HCT116 (cell line): ENCODE measurements at regions not wholly inside any gene's neighbourhood (a gene's known extent, or its start where the extent isn't known, plus 50 kb on each side); places are given as distances from the start of the nearest gene placed in this dataset.

Experiments
- ATAC-seq: fragments of 200-7000 bp; cut with Tn5 transposase; 2 replicates; pipeline ENCODE4 v1.9.1; 2020; ENCODE audit warnings: mild to moderate bottlenecking, moderate library complexity
- BruUV-seq: library from RNA; stranded (reverse); fragments of 400-500 nt; replicated peaks from 2 replicates; lab custom pipeline; 2021; lab: Mats Ljungman, UMichigan
- CTCF ChIA-PET: fragments of 300-600 bp; sonication (Branson Sonifier 250); formaldehyde crosslinking; loops from one replicate; lab custom pipeline; 2021; ENCODE audit warnings: antibody characterized with exemption; lab: Charles Lee
- POLR2A ChIA-PET: fragments of 300-600, 350-600 bp; sonication (Branson Sonifier 250); formaldehyde crosslinking; loops from one replicate; lab custom pipeline; 2021; ENCODE audit warnings: antibody characterized with exemption; lab: Charles Lee
- RAD21 ChIA-PET, 2 experiments: fragments of 300-600 bp; sonication (Branson Sonifier 250); formaldehyde crosslinking; loops; one replicate each; lab custom pipeline; 2023; ENCODE audit warnings: low total read pairs in 2 of 2; ENCODE audit not compliant: uncharacterized antibody in 2 of 2, unreplicated experiment in 2 of 2, low non-redundant PET in 1 of 2; lab: Charles Lee
- DNase-seq: peaks from one replicate; pipeline ENCODE4 v3.0.0-alpha.2; 2010; ENCODE audit warnings: low read depth, low spot score
- H2AFZ ChIP-seq: fragments of 200-600 bp; shearing (Covaris generic), sonication (generic); 2 replicates; pipeline ENCODE4 v1.6.1; 2017; ENCODE audit warnings: low read depth, mixed run types, mixed read lengths, antibody characterized with exemption, low read length; ENCODE audit not compliant: poor library complexity, severe bottlenecking
- H3K27ac ChIP-seq: 2 replicates; pipeline ENCODE4 v1.5.1; 2012; ENCODE audit warnings: low read depth, low read length
- H3K27me3 ChIP-seq: fragments of 200-600 bp; sonication (generic); 2 replicates; pipeline ENCODE4 v1.6.1; 2016; ENCODE audit warnings: mixed run types, low read length, mixed read lengths; ENCODE audit not compliant: insufficient read depth
- H3K36me3 ChIP-seq, 2 experiments: fragments of 200-500 bp in 1 of 2; fragments of 200-600 bp in 1 of 2; sonication (Bioruptor generic) in 1 of 2; sonication (generic) in 1 of 2; 2 replicates each; pipeline versions ENCODE4 v1.5.1 to v1.6.1; 2014 to 2016; ENCODE audit warnings: low read length in 2 of 2, inconsistent platforms in 1 of 2, mixed read lengths in 1 of 2, mixed run types in 1 of 2; ENCODE audit not compliant: insufficient read depth in 2 of 2, control insufficient read depth in 1 of 2
- H3K4me1 ChIP-seq, 2 experiments: fragments of 200-600 bp in 1 of 2; sonication (generic) in 1 of 2; 2 replicates each; pipeline versions ENCODE4 v1.5.1 to v1.6.1; 2012 to 2017; ENCODE audit warnings: low read length in 2 of 2, inconsistent platforms in 1 of 2, mild to moderate bottlenecking in 1 of 2, mixed read lengths in 1 of 2, mixed run types in 1 of 2, moderate library complexity in 1 of 2; ENCODE audit not compliant: insufficient read depth in 2 of 2, control insufficient read depth in 1 of 2
- H3K4me2 ChIP-seq: fragments of 200-600 bp; sonication (generic); 2 replicates; pipeline ENCODE4 v1.6.1; 2017; ENCODE audit warnings: mixed run types, low read length, mixed read lengths
- H3K4me3 ChIP-seq, 2 experiments: fragments of 200-600 bp in 1 of 2; sonication (generic) in 1 of 2; replicated peaks in 1 of 2; 2 replicates each; pipeline ENCODE4 v1.5.1; 2011 to 2016; ENCODE audit warnings: low read length in 2 of 2, control low read depth in 1 of 2, low read depth in 1 of 2, mild to moderate bottlenecking in 1 of 2, mixed read lengths in 1 of 2, mixed run types in 1 of 2
- H3K79me2 ChIP-seq: fragments of 200-600 bp; sonication (generic); 2 replicates; pipeline ENCODE4 v1.6.1; 2017; ENCODE audit warnings: mild to moderate bottlenecking, mixed run types, low read length, moderate library complexity, mixed read lengths; ENCODE audit not compliant: insufficient read depth
- H3K9ac ChIP-seq: fragments of 200-600 bp; sonication (generic); 2 replicates; pipeline ENCODE4 v1.6.1; 2016; ENCODE audit warnings: low read length, mixed read lengths
- H3K9me2 ChIP-seq: fragments of 200-600 bp; sonication (generic), shearing (Covaris generic); 2 replicates; pipeline ENCODE4 v1.6.1; 2017; ENCODE audit warnings: mixed run types, mild to moderate bottlenecking, moderate library complexity; ENCODE audit not compliant: insufficient read depth
- H3K9me3 ChIP-seq, 2 experiments: fragments of 200-500 bp in 1 of 2; fragments of 200-600 bp in 1 of 2; sonication (Bioruptor generic) in 1 of 2; sonication (generic) in 1 of 2; 2 replicates each; pipeline ENCODE4 v1.6.1; 2014 to 2017; ENCODE audit warnings: low read length in 2 of 2, mixed read lengths in 2 of 2, inconsistent platforms in 1 of 2, low read depth in 1 of 2, mild to moderate bottlenecking in 1 of 2, mixed run types in 1 of 2, moderate library complexity in 1 of 2; ENCODE audit not compliant: control insufficient read depth in 1 of 2, insufficient read depth in 1 of 2
- H4K20me1 ChIP-seq: fragments of 200-600 bp; sonication (generic), shearing (Covaris generic); 2 replicates; pipeline ENCODE4 v1.6.1; 2017; ENCODE audit warnings: mixed run types, mild to moderate bottlenecking, moderate library complexity; ENCODE audit not compliant: insufficient read depth
- CBX3 ChIP-seq: IDR thresholded peaks from 2 replicates; pipeline ENCODE4 v1.6.1; 2012; ENCODE audit warnings: low read depth
- CEBPB ChIP-seq: IDR thresholded peaks from 2 replicates; pipeline ENCODE4 v1.6.1; 2012; ENCODE audit warnings: low read depth
- ELF1 ChIP-seq: IDR thresholded peaks from 2 replicates; pipeline ENCODE4 v1.6.1; 2012; ENCODE audit warnings: low read depth, borderline replicate concordance
- EZH2 ChIP-seq: fragments of 200-600 bp; sonication (generic); IDR thresholded peaks from 2 replicates; pipeline ENCODE4 v1.6.1; 2017; ENCODE audit warnings: antibody characterized with exemption, mixed run types
- EZH2phosphoT487 ChIP-seq: fragments of 200-600 bp; IDR thresholded peaks from 2 replicates; pipeline ENCODE4 v1.6.1; 2018; ENCODE audit warnings: antibody characterized with exemption, borderline replicate concordance
- FOSL1 ChIP-seq: IDR thresholded peaks from 2 replicates; pipeline ENCODE4 v1.6.1; 2012; ENCODE audit warnings: low read depth
- POLR2A ChIP-seq: IDR thresholded peaks from 2 replicates; pipeline ENCODE4 v1.7.0; 2011; ENCODE audit warnings: borderline replicate concordance; ENCODE audit not compliant: insufficient read depth, insufficient read length; ENCODE audit errors: extremely low read depth
- POLR2AphosphoS5 ChIP-seq: IDR thresholded peaks from 2 replicates; pipeline ENCODE4 v1.6.1; 2011; ENCODE audit warnings: mild to moderate bottlenecking, low read depth, low read length, moderate library complexity
- RAD21 ChIP-seq: IDR thresholded peaks from 2 replicates; pipeline ENCODE4 v1.6.1; 2012; ENCODE audit warnings: low read depth, mild to moderate bottlenecking
- SIN3A ChIP-seq: IDR thresholded peaks from 2 replicates; pipeline ENCODE4 v1.6.1; 2012; ENCODE audit warnings: low read depth
- SRF ChIP-seq: IDR thresholded peaks from 2 replicates; pipeline ENCODE4 v1.6.1; 2012; ENCODE audit warnings: low read depth
- ZFX ChIP-seq: fragments of 450-650 bp; IDR thresholded peaks from 2 replicates; pipeline ENCODE4 v1.6.1; 2017
- ZNF274 ChIP-seq: fragments of 200-500 bp; sonication (Bioruptor generic); IDR thresholded peaks from 2 replicates; pipeline ENCODE4 v1.6.1; 2014; ENCODE audit warnings: mild to moderate bottlenecking, low read depth, low read length, inconsistent platforms
- intact Hi-C: fragments of 100-400 bp; cut with micrococcal nuclease; formaldehyde crosslinking; loops from 2 replicates; pipeline ENCODE4 v1.10.0; 2022
- TF ChIP-seq, protein P1 (sequence below): IDR thresholded peaks from 2 replicates; pipeline ENCODE4 v1.6.1; 2012
- TF ChIP-seq, protein P2 (sequence below): IDR thresholded peaks from 2 replicates; pipeline ENCODE4 v1.6.1; 2012; ENCODE audit warnings: low read depth
- TF ChIP-seq, protein P3 (sequence below): IDR thresholded peaks from 2 replicates; pipeline ENCODE4 v1.6.1; 2012
- TF ChIP-seq, protein P4 (sequence below), 3 experiments: fragments of 200-600 bp in 1 of 3; sonication (generic) in 1 of 3; IDR thresholded peaks in 2 of 3; conservative IDR thresholded peaks in 1 of 3; 2 replicates each; pipeline ENCODE4 v1.5.1; 2012 to 2017; ENCODE audit warnings: low read depth in 2 of 3, low read length in 2 of 3, antibody characterized with exemption in 1 of 3, borderline replicate concordance in 1 of 3, control low read depth in 1 of 3, mild to moderate bottlenecking in 1 of 3, mixed read lengths in 1 of 3, mixed run types in 1 of 3, moderate library complexity in 1 of 3; ENCODE audit not compliant: insufficient read depth in 1 of 3
- TF ChIP-seq, protein P5 (sequence below): IDR thresholded peaks from 2 replicates; pipeline ENCODE4 v1.6.1; 2011; ENCODE audit warnings: mild to moderate bottlenecking, low read length, moderate library complexity; ENCODE audit not compliant: insufficient replicate concordance; ENCODE audit errors: extremely low read depth

DNA sequence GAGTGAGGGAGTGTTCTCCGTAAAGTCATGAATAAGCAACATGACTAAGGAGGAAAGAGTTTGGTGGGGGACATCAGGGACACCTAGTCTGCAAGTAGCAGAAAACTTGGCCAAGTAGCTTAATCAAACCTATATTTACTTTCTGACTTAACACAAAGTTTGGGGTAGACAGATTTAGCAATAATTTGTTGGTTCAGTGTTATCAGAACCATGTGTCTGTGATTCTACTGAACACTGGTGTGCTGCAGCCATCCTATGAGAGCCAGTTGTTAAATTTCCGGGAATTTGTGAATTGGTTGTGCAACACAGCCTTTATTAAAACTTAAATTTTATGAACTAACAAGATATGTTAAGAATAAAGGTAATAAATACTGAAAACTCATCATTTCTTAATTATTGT lies 469.3 kb downstream of the C4orf33 start (continued):
- TF ChIP-seq, protein P1, sequence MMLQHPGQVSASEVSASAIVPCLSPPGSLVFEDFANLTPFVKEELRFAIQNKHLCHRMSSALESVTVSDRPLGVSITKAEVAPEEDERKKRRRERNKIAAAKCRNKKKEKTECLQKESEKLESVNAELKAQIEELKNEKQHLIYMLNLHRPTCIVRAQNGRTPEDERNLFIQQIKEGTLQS: no peak
- no peak for TF ChIP-seq POLR2AphosphoS5
- no peak for TF ChIP-seq FOSL1
- TF ChIP-seq, all 23 proteins: peak for 0

DNA sequence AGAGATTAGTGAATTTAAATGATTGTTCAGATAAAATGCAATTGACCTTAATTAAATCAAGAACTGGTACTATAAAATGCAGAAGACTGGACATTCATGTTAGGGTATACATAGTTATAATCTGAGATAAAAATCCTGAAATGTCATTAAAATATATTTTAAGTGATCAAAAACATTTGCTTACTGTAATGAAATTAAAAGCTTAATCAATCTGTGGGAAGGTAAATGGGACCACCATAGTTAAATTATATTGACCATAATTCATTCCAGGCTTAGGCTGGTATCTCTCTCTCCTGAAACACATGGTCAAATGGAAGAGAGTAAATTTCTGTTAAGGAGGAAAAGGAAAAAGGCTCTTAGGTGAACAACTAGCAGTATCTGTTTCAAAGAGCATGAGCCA lies 474.4 kb downstream of the C4orf33 start:
- H3K9me3 ChIP-seq: no peaks in the 10 kb centered on the region
- no peaks in the 10 kb centered on the region for H3K27me3 ChIP-seq
- intact Hi-C loops: no loop called here
- no peaks in the 10 kb centered on the region for H3K9me2 ChIP-seq
- no peak overlapping the region for H3K27ac ChIP-seq
- no peaks in the 10 kb centered on the region for H3K79me2 ChIP-seq
- CTCF ChIA-PET: no interaction called here
- H4K20me1 ChIP-seq: no peaks in the 10 kb centered on the region
- H3K9ac ChIP-seq: no peak overlapping the region
- no TSS peak for BruUV-seq
- no peaks in the 10 kb centered on the region for H3K36me3 ChIP-seq
- POLR2A ChIA-PET: no interaction called here
- RAD21 ChIA-PET: no interaction called here
- no peak for ATAC-seq
- H3K4me3 ChIP-seq: no peak overlapping the region
- DNase-seq: no peak
- no peak overlapping the region for H2AFZ ChIP-seq
- H3K4me1 ChIP-seq: no peaks in the 10 kb centered on the region
- no peak overlapping the region for H3K4me2 ChIP-seq
- TF ChIP-seq, protein P2, sequence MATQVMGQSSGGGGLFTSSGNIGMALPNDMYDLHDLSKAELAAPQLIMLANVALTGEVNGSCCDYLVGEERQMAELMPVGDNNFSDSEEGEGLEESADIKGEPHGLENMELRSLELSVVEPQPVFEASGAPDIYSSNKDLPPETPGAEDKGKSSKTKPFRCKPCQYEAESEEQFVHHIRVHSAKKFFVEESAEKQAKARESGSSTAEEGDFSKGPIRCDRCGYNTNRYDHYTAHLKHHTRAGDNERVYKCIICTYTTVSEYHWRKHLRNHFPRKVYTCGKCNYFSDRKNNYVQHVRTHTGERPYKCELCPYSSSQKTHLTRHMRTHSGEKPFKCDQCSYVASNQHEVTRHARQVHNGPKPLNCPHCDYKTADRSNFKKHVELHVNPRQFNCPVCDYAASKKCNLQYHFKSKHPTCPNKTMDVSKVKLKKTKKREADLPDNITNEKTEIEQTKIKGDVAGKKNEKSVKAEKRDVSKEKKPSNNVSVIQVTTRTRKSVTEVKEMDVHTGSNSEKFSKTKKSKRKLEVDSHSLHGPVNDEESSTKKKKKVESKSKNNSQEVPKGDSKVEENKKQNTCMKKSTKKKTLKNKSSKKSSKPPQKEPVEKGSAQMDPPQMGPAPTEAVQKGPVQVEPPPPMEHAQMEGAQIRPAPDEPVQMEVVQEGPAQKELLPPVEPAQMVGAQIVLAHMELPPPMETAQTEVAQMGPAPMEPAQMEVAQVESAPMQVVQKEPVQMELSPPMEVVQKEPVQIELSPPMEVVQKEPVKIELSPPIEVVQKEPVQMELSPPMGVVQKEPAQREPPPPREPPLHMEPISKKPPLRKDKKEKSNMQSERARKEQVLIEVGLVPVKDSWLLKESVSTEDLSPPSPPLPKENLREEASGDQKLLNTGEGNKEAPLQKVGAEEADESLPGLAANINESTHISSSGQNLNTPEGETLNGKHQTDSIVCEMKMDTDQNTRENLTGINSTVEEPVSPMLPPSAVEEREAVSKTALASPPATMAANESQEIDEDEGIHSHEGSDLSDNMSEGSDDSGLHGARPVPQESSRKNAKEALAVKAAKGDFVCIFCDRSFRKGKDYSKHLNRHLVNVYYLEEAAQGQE: no peak
- TF ChIP-seq ZNF274 (no peak), RAD21 (no peak), POLR2AphosphoS5 (no peak), EZH2 (no peak), SRF (no peak), CEBPB (no peak), SIN3A (no peak), ELF1 (no peak), POLR2A (no peak), EZH2phosphoT487 (no peak), ZFX (no peak), CBX3 (no peak)
- TF ChIP-seq, protein P3, sequence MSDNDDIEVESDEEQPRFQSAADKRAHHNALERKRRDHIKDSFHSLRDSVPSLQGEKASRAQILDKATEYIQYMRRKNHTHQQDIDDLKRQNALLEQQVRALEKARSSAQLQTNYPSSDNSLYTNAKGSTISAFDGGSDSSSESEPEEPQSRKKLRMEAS: no peak
- TF ChIP-seq, protein P4, sequence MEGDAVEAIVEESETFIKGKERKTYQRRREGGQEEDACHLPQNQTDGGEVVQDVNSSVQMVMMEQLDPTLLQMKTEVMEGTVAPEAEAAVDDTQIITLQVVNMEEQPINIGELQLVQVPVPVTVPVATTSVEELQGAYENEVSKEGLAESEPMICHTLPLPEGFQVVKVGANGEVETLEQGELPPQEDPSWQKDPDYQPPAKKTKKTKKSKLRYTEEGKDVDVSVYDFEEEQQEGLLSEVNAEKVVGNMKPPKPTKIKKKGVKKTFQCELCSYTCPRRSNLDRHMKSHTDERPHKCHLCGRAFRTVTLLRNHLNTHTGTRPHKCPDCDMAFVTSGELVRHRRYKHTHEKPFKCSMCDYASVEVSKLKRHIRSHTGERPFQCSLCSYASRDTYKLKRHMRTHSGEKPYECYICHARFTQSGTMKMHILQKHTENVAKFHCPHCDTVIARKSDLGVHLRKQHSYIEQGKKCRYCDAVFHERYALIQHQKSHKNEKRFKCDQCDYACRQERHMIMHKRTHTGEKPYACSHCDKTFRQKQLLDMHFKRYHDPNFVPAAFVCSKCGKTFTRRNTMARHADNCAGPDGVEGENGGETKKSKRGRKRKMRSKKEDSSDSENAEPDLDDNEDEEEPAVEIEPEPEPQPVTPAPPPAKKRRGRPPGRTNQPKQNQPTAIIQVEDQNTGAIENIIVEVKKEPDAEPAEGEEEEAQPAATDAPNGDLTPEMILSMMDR (IDR thresholded peaks at IDR 0.05 in 2 of 3, conservative IDR thresholded peaks at IDR 0.05 in 1 of 3; ENCODE audit: borderline replicate concordance in 1 of 3, insufficient read depth in 1 of 3, low read depth in 2 of 3, low read length in 2 of 3): no peak
- TF ChIP-seq, protein P1: no peak
- TF ChIP-seq, protein P5, sequence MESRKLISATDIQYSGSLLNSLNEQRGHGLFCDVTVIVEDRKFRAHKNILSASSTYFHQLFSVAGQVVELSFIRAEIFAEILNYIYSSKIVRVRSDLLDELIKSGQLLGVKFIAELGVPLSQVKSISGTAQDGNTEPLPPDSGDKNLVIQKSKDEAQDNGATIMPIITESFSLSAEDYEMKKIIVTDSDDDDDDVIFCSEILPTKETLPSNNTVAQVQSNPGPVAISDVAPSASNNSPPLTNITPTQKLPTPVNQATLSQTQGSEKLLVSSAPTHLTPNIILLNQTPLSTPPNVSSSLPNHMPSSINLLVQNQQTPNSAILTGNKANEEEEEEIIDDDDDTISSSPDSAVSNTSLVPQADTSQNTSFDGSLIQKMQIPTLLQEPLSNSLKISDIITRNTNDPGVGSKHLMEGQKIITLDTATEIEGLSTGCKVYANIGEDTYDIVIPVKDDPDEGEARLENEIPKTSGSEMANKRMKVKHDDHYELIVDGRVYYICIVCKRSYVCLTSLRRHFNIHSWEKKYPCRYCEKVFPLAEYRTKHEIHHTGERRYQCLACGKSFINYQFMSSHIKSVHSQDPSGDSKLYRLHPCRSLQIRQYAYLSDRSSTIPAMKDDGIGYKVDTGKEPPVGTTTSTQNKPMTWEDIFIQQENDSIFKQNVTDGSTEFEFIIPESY: no peak
